ENCODE measurements at regions not wholly inside any gene's neighbourhood (a gene's known extent, or its start where the extent isn't known, plus 50 kb on each side); places are given as distances from the start of the nearest gene placed in this dataset.

DNA sequence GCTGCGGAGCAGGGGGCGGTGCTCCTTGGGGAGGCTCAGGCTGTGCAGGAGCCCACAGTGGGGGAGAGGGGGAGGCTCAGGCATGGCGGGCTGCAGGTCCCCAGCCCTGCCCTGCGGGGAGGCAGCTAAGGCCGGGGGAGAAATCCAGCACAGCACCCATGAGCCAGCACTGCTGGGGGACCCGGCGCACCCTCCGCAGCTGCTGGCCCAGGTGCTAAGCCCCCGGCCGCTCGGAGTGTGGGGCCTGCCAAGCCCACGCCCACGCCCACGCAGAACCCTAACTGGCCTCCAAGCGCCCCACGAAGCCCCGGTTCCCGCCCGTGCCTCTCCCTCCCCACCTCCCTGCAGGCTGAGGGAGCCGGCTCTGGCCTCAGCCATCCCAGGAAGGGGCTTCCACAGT, 145.6 kb upstream of the SEL1L start:
- TF ChIP-seq, protein P1, sequence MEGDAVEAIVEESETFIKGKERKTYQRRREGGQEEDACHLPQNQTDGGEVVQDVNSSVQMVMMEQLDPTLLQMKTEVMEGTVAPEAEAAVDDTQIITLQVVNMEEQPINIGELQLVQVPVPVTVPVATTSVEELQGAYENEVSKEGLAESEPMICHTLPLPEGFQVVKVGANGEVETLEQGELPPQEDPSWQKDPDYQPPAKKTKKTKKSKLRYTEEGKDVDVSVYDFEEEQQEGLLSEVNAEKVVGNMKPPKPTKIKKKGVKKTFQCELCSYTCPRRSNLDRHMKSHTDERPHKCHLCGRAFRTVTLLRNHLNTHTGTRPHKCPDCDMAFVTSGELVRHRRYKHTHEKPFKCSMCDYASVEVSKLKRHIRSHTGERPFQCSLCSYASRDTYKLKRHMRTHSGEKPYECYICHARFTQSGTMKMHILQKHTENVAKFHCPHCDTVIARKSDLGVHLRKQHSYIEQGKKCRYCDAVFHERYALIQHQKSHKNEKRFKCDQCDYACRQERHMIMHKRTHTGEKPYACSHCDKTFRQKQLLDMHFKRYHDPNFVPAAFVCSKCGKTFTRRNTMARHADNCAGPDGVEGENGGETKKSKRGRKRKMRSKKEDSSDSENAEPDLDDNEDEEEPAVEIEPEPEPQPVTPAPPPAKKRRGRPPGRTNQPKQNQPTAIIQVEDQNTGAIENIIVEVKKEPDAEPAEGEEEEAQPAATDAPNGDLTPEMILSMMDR (IDR thresholded peaks at IDR 0.05), result no peak
- no peak for TF ChIP-seq POLR2AphosphoS5 (IDR thresholded peaks at IDR 0.05)
- no peak for TF ChIP-seq POLR2A (IDR thresholded peaks at IDR 0.05)

All from prostate gland (tissue), 2 donors.